GM21723 (cell line): ENCODE measurements at regions not wholly inside any gene's neighbourhood (a gene's known extent, or its start where the extent isn't known, plus 50 kb on each side); places are given as distances from the start of the nearest gene placed in this dataset.
"Not testable (repeated sequence)": the region's sequence is repeated elsewhere in the genome, so short reads cannot be mapped to it uniquely, and the experiment has no call there.

ENCODE experiments used
- ATAC-seq: cut with Tn5 transposase; IDR thresholded peaks from one replicate; pipeline ENCODE4 v1.9.1; 2021; ENCODE audit warnings: mild to moderate bottlenecking, moderate library complexity; ENCODE audit not compliant: unreplicated experiment

DNA sequence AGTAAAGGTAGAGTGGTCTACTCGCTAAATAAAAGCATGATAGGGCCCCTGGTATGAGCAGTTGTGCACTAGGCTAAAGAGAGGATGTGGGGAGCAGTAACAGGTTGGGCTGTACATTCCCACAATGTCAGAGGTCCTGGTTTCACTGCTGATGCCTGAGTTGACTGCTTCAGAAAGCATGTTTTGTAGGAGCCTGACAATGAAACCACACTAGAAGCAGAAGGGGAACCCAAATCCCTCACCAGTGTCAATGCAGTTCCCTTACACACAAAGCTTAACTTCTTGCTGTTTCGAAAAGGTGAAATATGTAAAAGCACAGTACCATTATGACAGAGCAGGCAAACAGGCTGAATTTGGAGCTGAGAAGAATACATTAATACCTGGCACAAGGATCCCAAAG, 291.7 kb upstream of the KYNU start:
- ATAC-seq: peak; percentile 67

DNA sequence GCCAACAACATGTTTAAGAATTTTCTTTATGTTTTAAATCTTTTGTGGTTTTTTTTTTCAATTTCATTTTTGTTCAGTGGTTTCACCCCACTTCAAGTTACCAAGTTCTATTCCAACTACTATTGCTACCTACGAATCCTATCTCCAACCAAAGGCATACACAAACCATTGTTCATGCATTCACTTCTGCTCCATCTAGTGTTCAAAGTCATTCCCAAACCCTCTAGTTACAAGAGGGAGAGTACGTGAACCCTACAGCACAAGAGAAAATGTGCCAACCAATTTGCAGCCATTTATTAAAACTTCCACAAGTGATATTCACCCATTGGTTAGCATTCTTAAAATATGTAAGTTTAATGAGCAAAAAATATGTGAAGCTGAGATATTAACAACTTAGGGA, 295.1 kb upstream of the KYNU start:
- no peak for ATAC-seq

DNA sequence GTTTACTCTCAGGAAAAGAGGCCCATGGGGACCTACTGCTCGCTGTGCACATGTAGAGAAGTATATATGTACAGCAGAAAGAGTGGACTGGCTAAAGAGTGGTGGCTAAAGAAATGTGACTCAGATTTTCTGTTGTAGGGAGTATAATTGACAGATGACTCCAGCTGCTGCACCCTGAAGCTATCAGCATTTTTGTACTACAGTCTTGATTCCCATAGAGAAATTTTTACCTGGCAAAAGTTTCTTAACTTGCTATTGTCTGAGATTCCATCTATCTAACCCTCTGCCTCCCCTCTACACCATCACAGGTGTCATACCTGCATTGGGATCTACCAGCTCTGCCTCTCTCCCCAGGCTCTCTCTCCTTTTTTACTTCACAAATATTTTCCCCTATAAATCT, 296.0 kb upstream of the KYNU start:
- ATAC-seq: no peak

DNA sequence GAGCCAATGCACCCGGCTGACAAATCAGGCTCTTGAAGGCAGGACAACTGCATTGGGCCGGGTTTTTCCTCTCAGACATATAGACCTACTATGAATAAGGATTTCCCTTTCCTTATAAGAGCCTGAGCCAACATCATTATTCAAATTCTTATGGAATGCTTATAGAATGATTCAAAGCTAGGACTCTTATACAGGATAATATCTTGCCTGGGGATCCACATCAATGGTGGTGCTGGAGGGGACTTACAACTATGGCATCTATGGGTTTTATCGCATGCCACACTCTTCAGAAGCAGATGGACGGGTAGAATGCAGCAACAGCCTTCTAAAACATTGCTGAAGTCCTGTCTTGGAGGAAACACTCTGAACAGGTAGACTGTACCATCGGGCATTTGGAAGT, 296.8 kb upstream of the KYNU start:
- ATAC-seq: no peak

DNA sequence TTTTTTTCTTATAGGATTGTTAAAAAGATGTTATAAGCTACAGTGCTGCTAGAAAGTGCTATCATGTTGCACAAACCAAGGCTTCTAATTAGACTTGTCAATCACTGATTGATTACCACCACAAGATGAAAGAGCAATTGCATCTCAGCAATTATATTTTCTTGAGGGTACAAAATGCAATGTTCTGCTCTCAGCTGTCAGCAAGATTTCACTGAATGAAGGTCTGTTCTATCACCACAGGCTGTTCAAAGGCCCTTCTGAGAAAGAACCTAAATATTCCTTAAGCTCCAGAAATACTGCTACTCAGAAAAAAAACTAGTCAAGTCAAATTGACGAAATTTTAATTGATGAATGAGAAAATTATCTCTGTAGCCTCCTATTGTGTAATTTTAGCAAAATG, 301.9 kb upstream of the KYNU start:
- no peak for ATAC-seq

DNA sequence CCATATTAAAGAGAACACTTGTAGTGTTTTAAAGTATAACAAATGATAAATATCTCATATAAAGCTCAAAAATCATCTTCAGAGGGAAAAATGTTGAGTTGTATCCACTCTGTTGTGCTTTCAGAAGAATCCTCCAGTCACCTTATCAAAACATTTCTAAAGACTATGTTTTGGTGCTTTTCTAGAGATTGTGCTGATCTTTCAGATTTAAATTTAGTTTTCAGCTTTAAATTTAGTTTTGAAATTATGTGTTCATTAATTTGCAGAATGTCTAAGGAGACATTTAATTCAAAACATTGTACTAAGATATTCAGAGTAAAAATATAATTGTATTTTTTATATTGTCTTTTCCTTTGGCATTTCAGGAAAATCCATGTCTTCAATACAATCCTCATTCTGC, 303.1 kb upstream of the KYNU start:
- no peak for ATAC-seq

DNA sequence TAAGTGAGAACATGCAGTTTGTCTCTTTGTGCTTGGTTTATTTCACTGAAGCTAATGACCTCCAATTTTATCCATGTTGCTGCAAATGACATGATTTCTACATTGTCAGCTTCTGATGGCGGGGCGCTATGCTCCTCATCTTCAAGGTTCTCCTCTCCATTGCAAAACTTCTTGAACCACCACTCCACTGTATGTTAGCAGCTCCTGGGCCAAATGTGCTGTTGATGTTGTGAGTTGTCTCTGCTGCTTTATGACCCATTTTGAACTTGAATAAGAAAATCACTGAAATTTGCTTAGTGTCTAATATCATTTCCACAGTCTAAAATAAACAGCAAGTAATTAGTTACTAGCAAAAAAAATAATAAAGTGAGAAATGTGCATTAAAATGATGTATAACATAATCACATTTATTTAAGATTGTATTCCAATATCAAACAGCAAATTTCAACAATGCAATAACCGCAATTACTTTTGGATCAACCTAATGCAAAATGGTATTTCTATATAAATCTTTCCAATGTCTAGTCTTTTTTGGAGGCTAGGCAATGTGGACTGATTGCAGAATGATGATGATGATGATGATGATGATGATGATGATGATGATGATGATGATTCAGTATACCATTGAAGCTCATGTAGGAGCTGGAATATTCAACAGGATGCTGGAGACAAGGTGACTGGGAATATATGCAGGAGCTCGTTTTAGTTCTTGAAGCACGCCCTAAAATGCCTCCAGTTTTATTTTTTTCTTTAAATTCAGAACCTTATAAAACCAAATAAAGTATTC, 304.9 kb upstream of the KYNU start:
- ATAC-seq: no peak

DNA sequence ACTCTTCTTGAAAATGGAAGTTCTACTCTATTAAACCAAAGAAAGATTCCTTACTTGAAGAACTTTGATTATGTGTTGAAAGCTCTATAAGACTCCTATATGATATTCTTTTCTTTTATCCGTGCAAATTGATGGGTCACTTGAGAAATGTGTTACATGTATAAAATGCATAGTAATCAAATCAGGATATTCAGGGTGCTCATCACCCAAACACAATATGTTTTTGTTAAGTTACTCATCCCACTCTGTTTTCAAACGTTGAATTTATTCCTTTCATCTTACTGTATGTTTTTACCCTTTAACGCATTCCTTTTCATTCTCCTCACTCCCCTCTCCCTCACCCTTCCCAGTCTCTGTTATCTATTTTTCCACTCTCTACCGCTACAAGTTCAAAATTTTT, 305.5 kb upstream of the KYNU start:
- no peak for ATAC-seq

DNA sequence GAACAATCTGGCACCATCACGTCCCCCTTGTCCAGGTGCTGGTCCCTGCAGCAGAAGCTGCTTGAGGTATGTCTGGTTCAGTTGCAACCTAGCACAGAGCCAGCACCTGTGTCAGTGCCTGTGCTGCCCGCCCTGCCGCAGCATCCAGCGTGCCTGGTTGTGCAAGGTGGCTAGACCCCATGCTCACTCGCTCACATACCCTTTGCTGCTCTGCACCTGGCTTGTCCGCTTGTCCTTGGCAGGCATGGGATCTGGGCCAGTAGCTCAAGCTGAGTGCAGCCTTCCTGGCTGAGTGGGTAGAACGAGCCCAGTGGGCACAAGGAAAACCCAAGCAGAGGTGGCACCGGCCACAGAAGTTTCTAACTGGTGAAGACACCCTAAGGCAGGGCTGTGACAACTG, 314.6 kb upstream of the KYNU start:
- no peak for ATAC-seq

DNA sequence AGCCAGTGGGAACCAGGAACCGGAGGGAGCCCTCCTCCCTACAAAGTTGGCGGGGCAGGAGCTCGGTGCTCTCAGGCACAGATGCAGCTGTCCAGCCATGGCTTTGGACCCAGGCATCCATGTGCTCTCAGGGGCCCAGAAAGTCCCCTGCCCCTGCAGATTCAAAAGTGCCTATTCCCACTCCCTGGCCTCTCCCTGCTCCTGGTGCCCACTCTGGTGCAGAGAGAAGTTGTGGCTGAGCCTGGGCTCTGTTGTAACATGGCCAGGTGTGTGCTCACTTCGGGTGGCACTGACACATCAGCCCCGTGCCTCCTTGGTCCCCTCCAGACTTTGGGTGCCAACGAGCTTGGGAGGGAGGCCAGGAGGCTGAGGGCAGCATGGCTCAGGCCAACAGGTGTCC, 315.8 kb upstream of the KYNU start:
- ATAC-seq: no peak

DNA sequence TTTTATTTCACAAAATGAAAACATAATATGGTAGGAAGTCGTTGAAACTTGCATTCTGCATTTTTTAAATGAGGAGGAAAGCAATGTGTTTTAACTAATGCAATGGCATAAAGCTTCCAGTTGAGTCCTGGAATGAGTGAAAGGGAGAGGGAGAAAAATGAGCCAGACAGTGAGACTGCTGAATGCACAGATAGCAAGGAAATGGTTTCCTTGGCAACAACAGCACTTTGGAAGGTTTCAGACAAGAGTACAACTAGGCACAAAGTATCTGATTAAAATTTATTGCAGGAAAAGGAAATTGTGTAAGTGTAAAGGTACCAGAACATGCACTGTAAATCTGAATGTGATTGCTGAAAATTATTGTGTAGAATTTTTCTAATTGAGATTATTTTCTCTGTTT, 320.1 kb upstream of the KYNU start:
- ATAC-seq: no peak

DNA sequence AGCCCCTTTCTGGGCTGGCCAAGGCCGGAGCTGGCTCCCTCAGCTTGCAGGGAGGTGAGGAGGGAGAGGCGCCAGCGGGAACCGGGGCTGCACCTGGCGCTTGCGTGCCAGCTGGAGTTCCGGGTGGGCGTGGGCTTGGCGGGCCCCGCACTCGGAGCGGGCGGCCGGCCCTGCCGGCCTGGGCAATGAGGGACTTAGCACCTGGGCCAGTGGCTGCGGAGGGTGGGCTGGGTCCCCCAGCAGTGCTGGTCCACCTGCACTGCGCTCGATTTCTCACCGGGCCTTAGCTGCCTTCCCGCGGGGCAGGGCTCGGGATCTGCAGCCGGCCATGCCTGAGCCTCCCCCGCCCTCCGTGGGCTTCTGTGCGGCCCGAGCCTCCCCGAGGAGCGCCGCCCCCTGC, 331.5 kb upstream of the KYNU start:
- not testable (repeated sequence) for ATAC-seq

DNA sequence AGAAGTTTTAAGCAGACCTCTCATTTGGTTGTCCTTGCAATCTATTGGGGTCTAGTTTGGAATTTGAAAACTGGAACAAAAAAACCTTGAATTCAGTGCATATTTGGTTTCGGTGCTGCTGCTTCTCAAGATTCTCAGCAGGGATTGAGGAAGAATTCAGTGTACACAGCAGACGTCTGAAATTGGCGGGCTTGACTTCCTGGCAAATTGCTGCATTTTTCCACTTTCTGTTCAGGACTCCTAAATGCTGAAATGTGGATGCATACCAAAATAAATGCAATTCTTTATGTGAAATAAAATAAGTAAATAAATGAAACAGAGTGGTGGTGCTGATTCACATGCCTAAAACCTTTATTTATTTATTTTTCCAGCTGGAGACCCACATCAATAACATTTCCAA, 332.4 kb upstream of the KYNU start:
- ATAC-seq: no peak

DNA sequence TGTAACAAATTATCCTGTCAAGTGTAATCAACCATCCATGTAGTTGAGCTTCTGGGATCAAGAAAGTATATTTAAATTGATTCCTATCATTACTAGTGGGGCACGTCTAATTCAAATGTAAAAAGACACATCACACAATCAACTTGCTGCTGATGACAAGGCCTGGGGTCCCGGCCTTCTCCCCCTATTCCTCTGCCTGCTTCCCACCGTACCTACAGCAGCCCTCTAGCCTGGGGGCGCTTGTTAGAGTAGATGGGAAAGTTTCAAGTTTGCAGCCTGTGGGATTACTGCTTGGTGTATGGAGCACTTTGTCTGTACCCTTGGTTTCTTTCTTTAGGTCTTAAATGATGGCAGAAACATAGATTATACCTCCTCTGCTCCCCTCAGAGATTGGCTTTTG, 333.3 kb upstream of the KYNU start:
- no peak for ATAC-seq

DNA sequence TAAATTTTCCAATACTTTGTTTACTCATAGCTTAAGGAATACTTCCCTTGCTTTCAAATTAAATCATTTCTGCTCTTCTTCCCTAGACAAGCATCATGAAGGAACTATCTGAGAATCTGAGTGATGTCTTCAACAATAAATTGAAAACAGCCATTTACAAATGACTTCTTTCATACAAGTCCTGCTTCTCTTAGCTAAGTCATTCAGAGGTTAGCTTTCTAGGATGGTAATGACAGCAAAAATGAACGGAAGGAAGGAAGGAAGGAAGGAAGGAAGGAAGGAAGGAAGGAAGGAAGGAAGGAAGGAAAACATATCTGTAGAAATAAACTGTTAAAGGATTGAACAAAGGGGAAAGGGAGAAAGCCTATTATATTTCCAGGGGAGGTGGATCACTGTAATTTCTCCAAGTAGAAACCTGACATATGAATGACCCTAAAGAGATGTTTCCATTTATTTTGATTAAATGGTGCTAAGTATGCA, 335.0 kb upstream of the KYNU start:
- ATAC-seq: no peak

DNA sequence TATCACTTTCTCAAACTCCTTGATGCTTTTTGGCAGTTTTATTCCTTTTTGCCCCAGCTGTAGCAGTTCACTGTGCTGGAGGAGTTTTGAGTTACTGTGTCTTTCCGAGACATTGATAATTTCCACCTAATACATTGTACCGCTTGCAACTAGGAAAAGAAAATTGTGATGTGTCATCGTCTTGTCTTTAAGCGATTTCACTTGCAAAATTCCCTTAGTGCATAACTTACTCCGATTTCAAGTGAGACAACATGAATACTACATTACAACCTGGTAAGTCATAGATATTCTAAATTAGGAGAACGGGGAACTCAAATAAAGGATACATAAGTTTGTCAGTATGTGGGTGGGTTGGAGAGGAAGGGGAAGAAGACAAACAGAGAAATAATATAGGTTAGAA, 340.5 kb upstream of the KYNU start:
- no peak for ATAC-seq

DNA sequence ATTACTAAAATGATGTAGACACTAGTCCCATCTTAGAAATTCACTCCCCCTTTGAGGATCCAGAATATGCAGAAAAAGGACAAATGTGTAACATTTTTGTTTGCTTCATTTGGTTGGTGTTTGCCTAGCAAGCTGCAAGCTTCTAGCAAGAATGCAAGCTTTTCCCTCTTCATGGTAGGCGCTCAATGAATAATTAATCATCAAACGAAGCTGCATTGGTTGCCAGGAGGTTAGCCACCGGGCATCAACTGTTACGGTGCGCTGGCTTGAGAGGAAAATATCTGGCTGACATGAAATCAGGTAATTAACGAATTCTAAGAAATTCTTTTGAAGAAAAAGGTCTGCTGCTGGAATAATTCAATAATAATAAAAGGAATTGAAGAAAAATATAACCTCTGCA, 341.0 kb upstream of the KYNU start:
- ATAC-seq: no peak

DNA sequence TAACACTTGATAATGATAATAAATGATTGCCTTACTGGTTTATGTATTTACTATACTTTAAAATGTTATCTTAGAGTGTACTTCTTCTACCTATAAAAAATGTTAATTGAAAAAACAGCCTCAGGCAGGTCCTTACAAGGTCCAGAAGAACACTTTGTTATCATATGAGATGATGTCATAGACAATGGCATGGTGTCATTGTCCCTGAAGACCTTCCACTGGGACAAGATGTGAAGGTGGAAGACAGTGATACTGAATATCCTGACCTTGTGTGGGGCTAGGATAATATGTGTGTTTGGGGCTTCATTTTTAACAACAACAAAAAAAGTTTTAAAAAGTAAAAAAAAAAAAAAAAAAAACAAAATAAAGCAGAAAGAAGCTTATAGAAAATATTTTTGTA, 342.2 kb upstream of the KYNU start:
- ATAC-seq: no peak

DNA sequence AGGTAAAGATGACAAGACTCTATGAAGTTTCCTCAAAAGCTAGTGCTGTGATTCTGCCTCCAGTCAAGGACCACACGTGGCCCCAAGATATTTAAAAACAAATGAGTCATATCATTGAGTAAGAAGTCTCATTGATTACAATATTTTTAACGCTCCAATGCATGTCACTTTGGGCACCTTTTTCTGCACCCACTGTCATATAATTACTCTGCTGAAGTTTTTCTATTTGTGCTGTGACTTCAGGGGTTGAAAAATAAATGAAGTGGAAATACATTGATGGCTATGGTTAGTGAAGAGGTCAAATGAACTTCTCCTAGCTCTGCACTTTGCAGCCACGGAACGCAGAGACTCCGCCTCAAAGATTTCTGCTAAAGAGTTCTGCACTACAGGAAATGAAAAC, 344.3 kb upstream of the KYNU start:
- no peak for ATAC-seq

DNA sequence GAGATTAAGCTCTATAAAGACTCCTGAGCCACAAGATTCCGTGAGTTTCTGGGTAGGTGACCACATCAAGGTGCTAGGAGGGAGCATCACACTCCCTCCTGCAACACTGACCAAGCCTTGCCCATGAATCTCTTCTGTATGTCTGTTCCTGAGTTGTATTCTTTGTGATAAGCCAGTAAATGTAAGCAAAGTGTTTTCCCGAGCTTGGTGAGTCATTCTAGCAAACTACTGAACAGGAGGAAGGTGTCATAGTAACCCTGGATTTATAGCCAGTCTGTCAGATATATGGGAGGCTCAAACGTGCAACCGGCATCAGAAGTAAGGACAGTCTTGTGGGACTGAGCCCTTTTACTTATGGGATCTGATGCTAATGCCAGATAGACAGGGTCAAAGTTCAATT, 346.1 kb upstream of the KYNU start:
- no peak for ATAC-seq

DNA sequence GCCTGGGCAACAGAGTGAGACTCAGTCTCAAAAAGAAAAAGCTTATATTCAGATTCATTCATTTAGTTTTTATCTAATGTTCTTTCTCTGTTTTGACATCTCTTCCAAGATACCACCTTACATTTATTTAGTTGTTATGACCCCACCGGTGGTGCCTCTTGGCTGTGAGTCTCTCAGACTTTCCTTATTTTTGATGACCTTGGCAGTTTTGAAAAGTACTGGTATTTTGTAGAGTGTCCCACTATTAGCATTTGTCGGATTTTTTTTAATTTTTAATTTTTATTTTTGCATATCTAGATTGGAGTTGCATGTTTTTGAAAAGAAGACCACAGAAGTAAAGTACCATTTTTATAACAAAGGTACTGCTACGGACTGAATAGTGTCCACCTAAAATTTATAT, 351.7 kb upstream of the KYNU start:
- no peak for ATAC-seq

DNA sequence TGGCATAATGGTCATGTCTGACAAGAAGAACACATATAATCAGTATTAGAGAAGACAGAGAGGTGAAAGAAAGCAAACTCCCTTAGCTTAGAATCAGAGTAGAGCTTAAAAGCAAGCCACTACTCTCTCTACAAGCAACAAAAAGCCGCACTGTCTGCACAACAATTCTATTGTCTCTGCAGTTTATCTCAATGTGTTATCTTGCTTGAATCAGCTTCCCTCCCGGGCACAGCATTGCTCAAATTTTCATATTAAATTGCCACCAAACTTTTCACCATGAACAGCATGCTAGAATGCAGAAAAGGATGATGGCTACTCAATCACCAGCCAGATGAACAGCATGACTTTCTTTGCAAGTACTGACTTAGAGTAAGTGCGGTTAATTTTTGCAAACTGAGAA, 356.0 kb upstream of the KYNU start:
- no peak for ATAC-seq

DNA sequence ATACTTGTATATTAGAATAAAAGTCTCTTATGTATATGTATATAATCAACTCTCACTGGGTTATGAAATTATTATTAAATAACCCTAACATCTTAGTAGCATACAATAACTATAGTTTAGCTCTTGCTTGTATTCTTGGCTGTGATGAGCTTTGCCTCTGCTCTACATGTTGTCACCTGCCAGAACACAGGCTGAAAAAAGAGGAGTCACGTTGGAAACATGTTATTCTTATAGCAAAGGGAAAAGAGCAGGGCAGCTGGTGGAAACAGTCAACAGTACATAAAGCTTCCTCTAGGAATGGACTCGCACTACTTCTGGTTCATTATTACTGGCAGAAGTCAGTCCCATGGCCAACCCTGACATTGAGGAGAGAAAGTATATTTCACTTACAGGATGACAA, 362.0 kb upstream of the KYNU start:
- ATAC-seq: no peak
